ENCODE measurements at regions not wholly inside any gene's neighbourhood (a gene's known extent, or its start where the extent isn't known, plus 50 kb on each side); places are given as distances from the start of the nearest gene placed in this dataset.

DNA sequence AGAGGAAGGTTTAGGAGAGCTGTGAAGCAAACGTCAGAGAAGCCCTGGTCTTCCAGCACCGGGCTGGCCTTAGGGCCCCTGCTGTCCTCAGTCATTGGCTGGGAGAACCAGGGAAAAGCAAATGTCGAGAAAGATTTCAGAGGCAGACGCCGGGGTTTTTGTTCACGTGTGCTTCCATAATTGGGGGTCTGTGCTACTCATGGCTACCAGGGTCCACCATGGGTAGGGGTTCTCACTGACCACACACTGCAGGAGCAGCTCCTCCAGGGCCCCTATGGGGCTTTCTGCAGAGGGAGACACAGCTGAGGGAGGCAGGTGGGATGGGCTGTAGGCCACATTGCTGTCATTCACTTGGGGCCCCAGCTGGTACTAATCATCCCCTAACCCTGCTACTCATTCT, 291.8 kb upstream of the FOXQ1 start:
- Histone ChIP-seq H3K9me3 (no peaks in the 10 kb centered on the region), H3K36me3 (ENCODE audit: control insufficient read depth, insufficient read depth, low read length) (no peaks in the 10 kb centered on the region), H3K4me1 (no peaks in the 10 kb centered on the region), H3K4me3 (ENCODE audit: low read depth, low read length) (no peak overlapping the region), H3K27me3 (replicated peaks; ENCODE audit: control insufficient read depth, insufficient read depth, low read length) (no peaks in the 10 kb centered on the region)
- ChIA-PET CTCF (no interaction called here), POLR2A (no interaction called here)
- Mint-ChIP-seq H3K27ac (ENCODE audit: unreplicated experiment) (no peak overlapping the region), H3K4me1 (ENCODE audit: low read depth, unreplicated experiment) (no peaks in the 10 kb centered on the region), H3K27me3 (ENCODE audit: insufficient read depth, unreplicated experiment) (no peaks in the 10 kb centered on the region), H3K9me3 (ENCODE audit: unreplicated experiment) (peaks cover 9% of the 10 kb centered on the region), H3K4me3 (ENCODE audit: unreplicated experiment) (no peak overlapping the region), H3K36me3 (ENCODE audit: insufficient read depth, unreplicated experiment) (no peaks in the 10 kb centered on the region)
- intact Hi-C loops (cut with micrococcal nuclease; ENCODE audit: unreplicated experiment) = no loop called here
- DNase-seq = no peak
- TF ChIP-seq, protein P1, sequence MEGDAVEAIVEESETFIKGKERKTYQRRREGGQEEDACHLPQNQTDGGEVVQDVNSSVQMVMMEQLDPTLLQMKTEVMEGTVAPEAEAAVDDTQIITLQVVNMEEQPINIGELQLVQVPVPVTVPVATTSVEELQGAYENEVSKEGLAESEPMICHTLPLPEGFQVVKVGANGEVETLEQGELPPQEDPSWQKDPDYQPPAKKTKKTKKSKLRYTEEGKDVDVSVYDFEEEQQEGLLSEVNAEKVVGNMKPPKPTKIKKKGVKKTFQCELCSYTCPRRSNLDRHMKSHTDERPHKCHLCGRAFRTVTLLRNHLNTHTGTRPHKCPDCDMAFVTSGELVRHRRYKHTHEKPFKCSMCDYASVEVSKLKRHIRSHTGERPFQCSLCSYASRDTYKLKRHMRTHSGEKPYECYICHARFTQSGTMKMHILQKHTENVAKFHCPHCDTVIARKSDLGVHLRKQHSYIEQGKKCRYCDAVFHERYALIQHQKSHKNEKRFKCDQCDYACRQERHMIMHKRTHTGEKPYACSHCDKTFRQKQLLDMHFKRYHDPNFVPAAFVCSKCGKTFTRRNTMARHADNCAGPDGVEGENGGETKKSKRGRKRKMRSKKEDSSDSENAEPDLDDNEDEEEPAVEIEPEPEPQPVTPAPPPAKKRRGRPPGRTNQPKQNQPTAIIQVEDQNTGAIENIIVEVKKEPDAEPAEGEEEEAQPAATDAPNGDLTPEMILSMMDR (IDR thresholded peaks at IDR 0.05; ENCODE audit: insufficient read depth in 1 of 2, low read depth in 1 of 2, low read length in 1 of 2, severe bottlenecking in 1 of 2, unreplicated experiment in 1 of 2) = no peak
- no TSS peak for BruUV-seq (replicated peaks)

- H3K9me3 Mint-ChIP-seq (ENCODE audit: unreplicated experiment) = peaks cover 9% of the 10 kb centered on the region
- no peak overlapping the region for H3K27ac Mint-ChIP-seq (ENCODE audit: unreplicated experiment)
- Histone ChIP-seq H3K4me1 (no peaks in the 10 kb centered on the region), H3K9me3 (no peaks in the 10 kb centered on the region), H3K36me3 (ENCODE audit: control insufficient read depth, insufficient read depth, low read length) (no peaks in the 10 kb centered on the region), H3K4me3 (ENCODE audit: low read depth, low read length) (no peak overlapping the region), H3K27me3 (replicated peaks; ENCODE audit: control insufficient read depth, insufficient read depth, low read length) (no peaks in the 10 kb centered on the region)
- ChIA-PET CTCF (no interaction called here), POLR2A (no interaction called here)
- no peak for DNase-seq
- intact Hi-C loops (cut with micrococcal nuclease; ENCODE audit: unreplicated experiment) = no loop called here
- H3K27me3 Mint-ChIP-seq (ENCODE audit: insufficient read depth, unreplicated experiment) = no peaks in the 10 kb centered on the region
- TF ChIP-seq, protein P1 (IDR thresholded peaks at IDR 0.05; ENCODE audit: insufficient read depth in 1 of 2, low read depth in 1 of 2, low read length in 1 of 2, severe bottlenecking in 1 of 2, unreplicated experiment in 1 of 2) = no peak
- no peaks in the 10 kb centered on the region for H3K36me3 Mint-ChIP-seq (ENCODE audit: insufficient read depth, unreplicated experiment)
- H3K4me3 Mint-ChIP-seq (ENCODE audit: unreplicated experiment) = no peak overlapping the region
- no TSS peak for BruUV-seq (replicated peaks)
- H3K4me1 Mint-ChIP-seq (ENCODE audit: low read depth, unreplicated experiment) = no peaks in the 10 kb centered on the region
Observed at GRCh38 chr6:1018041-1018440, 293.9 kb upstream of the FOXQ1 start.

DNA sequence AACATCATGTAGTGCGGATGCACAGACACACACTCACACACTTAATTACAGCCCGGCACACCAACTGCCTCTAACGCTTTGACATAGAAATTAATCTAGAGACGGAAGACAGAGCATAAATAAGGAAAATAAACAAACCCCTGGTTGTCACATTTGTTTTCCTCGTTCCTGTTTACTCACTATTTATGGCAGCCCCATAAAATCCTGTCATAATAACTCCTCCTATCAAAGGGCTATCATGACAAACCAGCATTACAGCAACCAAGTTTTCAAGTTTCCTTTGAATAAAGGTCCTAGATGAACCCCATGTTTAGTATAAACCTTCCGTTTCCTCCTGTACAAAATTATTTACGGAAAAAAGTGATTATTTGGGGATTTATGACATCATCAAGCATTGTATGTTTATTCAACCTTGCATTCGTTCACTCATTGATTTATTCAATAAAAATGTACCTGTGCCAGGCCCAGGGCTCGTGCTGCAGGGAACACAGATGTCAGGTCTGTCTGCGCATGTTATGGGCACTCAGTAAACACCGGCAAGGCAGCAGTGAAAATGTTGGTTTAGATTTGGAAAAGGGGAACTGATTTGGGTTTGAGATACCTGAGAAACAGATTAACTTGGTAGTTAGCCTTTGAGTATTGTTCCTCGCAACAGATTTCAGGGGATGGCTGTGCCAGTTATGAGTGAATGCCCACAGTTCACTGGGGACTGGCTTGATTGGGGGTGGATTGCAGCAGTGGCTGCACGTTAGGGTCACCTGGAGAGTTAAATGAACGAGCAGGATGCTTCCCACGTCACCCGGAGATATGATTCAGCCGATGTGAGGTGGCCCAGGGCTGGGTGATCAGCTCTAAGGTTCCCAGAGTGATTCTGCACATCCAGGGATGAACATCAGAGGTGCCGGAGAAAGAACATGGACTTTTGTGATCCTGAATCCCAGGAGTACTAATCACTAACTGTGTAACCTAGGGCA, 295.3 kb upstream of the FOXQ1 start:
- TF ChIP-seq, protein P1 (IDR thresholded peaks at IDR 0.05; ENCODE audit: insufficient read depth in 1 of 2, low read depth in 1 of 2, low read length in 1 of 2, severe bottlenecking in 1 of 2, unreplicated experiment in 1 of 2) = no peak
- no peak overlapping the region for H3K4me3 Mint-ChIP-seq (ENCODE audit: unreplicated experiment)
- no peak overlapping the region for H3K27ac Mint-ChIP-seq (ENCODE audit: unreplicated experiment)
- peaks cover 9% of the 10 kb centered on the region for H3K9me3 Mint-ChIP-seq (ENCODE audit: unreplicated experiment)
- no TSS peak for BruUV-seq (replicated peaks)
- Histone ChIP-seq H3K4me3 (ENCODE audit: low read depth, low read length) (no peak overlapping the region), H3K9me3 (no peaks in the 10 kb centered on the region), H3K36me3 (ENCODE audit: control insufficient read depth, insufficient read depth, low read length) (no peaks in the 10 kb centered on the region), H3K27me3 (replicated peaks; ENCODE audit: control insufficient read depth, insufficient read depth, low read length) (no peaks in the 10 kb centered on the region), H3K4me1 (no peaks in the 10 kb centered on the region)
- DNase-seq = no peak
- no peaks in the 10 kb centered on the region for H3K27me3 Mint-ChIP-seq (ENCODE audit: insufficient read depth, unreplicated experiment)
- ChIA-PET POLR2A (no interaction called here), CTCF (no interaction called here)
- intact Hi-C loops (cut with micrococcal nuclease; ENCODE audit: unreplicated experiment) = no loop called here
- no peaks in the 10 kb centered on the region for H3K4me1 Mint-ChIP-seq (ENCODE audit: low read depth, unreplicated experiment)
- H3K36me3 Mint-ChIP-seq (ENCODE audit: insufficient read depth, unreplicated experiment) = no peaks in the 10 kb centered on the region
